Effector memory CD4-positive, alpha-beta T cell (primary cell): ENCODE measurements at regions not wholly inside any gene's neighbourhood (a gene's known extent, or its start where the extent isn't known, plus 50 kb on each side); places are given as distances from the start of the nearest gene placed in this dataset.

Experiments used
- DNase-seq, 3 donors: peaks; one replicate each; pipeline ENCODE4 v3.0.0-alpha.2; 2020
- H3K27ac ChIP-seq: 2 replicates; pipeline ENCODE4 v1.7.0; 2013; ENCODE audit warnings: mild to moderate bottlenecking, low read length, moderate library complexity; ENCODE audit not compliant: insufficient read depth, poor library complexity, severe bottlenecking
- H3K27me3 ChIP-seq: replicated peaks from 2 replicates; pipeline ENCODE4 v1.7.0; 2013; ENCODE audit warnings: mild to moderate bottlenecking, low read length; ENCODE audit not compliant: insufficient read depth, control insufficient read depth, poor library complexity, severe bottlenecking
- H3K36me3 ChIP-seq: 2 replicates; pipeline ENCODE4 v1.7.0; 2013; ENCODE audit warnings: mild to moderate bottlenecking, low read length, moderate library complexity; ENCODE audit not compliant: control insufficient read depth, insufficient read depth
- H3K4me1 ChIP-seq: 2 replicates; pipeline ENCODE4 v1.7.0; 2013; ENCODE audit warnings: low read length, mild to moderate bottlenecking; ENCODE audit not compliant: control insufficient read depth, insufficient read depth, poor library complexity, severe bottlenecking
- H3K4me3 ChIP-seq: 2 replicates; pipeline ENCODE4 v1.7.0; 2013; ENCODE audit warnings: low read length, low read depth, mild to moderate bottlenecking; ENCODE audit not compliant: insufficient read depth, poor library complexity, severe bottlenecking
- H3K9me3 ChIP-seq: 2 replicates; pipeline ENCODE4 v1.7.0; 2013; ENCODE audit warnings: mild to moderate bottlenecking, low read length, moderate library complexity; ENCODE audit not compliant: control insufficient read depth

DNA sequence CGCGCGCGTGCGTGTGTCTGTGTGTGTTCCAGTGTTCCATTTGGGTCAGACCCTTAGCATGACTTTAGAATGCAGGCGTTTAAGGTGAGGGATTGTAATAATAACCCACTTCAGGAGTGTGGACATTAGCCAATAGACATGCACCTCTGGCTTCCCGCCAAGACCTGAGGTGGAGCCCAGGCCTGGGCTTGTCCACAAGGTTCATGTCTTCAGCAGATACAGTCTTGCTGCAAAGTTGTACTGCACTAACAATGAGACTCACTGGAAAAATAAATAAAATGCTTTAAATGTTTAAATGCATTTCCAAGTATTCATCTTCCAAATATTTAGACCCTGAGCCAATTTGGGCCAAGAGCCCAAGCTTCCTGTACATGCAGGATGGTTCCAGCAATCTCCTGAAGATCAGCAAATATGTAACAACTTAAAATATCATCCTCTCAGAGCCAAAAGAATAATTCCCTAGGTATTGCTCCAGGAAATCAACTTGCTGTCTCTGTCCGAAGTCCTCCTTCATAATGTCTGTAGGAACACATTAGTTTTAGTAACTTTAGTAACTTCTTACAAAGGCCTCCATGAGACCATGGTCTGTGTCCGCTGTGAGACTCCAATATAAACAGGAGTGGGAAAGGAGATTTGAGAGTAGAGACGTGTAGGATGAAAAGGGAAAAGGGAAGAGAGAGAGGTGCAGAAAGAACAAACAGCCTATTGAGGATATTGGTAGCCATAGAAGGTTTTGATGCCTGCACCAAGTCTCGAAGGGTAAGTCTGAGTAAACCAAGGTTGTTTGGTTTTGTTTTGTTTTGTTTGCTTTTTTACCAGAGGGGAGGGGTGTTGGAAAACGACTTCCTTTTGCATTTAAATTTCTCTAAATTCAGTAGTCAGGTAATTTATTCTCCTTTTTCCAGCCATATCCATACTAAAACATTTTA is 98.5 kb upstream of the KLF3 start:
- no peaks in the 10 kb centered on the region for H3K4me1 ChIP-seq
- no peak overlapping the region for H3K27ac ChIP-seq
- no peaks in the 10 kb centered on the region for H3K36me3 ChIP-seq
- H3K9me3 ChIP-seq: no peaks in the 10 kb centered on the region
- no peak for DNase-seq
- no peaks in the 10 kb centered on the region for H3K27me3 ChIP-seq
- H3K4me3 ChIP-seq: no peak overlapping the region

DNA sequence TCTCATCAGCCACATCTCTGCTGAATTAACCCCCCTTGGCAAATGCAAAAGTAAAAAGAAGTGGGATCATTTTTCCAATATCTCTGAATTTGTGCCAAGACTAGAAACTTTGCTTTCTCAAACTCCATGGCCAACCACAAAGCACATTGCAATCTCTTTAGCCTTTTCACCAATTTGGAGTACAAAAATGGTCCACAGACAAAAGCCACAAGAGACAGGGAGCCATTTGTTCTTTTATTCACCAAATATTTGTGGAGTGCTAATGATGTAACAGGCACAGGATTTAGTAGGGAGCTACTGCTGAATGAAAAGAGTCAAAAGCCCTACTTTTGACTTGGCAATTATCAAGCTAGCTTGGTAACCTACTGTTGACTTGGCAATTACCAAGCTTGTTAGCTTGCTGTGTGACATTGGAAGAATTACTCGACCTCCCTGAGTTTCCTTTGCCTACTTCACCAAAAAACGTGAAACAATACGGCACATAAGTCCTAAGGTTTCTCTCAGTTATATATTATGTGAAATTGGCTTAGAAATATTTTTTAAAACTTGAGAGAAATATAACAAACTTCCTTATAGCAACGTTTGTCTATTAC is 97.1 kb upstream of the KLF3 start:
- Histone ChIP-seq H3K9me3 (no peaks in the 10 kb centered on the region), H3K27me3 (no peaks in the 10 kb centered on the region), H3K27ac (no peak overlapping the region), H3K4me3 (no peak overlapping the region), H3K36me3 (no peaks in the 10 kb centered on the region), H3K4me1 (no peaks in the 10 kb centered on the region)
- no peak for DNase-seq

DNA sequence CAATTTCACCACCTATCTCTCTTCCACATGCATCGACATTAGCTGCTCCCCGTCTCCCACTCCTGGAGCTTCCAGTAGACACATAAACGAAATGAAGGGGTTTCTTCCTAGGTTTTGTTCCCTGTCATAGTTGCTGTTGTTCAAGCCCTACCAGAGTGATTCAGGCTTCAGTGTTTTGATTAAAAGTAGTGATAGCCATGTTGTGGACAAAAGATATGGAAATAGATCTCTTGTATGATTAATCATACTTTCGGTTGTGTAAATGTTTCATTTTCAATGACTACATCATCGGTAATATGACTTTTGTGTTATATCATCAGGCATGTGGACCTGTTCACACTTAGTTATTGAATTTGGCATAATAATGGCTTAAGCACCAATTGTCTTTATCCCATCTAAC is 96.5 kb upstream of the KLF3 start:
- H3K36me3 ChIP-seq: no peaks in the 10 kb centered on the region
- no peaks in the 10 kb centered on the region for H3K27me3 ChIP-seq
- H3K4me1 ChIP-seq: no peaks in the 10 kb centered on the region
- no peak overlapping the region for H3K27ac ChIP-seq
- no peak for DNase-seq
- H3K4me3 ChIP-seq: no peak overlapping the region
- H3K9me3 ChIP-seq: no peaks in the 10 kb centered on the region

DNA sequence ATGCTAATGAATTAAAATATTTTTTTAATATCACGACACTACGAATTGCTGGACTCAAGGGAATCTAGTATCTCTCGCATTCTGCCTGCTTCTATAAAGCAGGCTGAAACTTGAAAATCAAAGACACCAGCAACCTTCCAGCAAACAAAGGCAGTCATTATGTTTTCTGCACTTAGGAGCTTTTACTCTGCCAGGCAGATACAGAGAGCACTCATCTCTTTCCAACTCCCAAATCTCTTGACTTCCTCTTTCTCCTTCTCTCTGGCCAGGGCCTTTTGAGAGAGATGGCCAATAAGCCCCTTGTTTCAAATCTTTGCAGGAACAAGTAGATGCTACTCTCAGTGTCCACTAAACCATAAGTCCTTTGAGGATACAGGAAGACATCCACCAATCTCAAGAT is 95.2 kb upstream of the KLF3 start:
- Histone ChIP-seq H3K27ac (no peak overlapping the region), H3K36me3 (no peaks in the 10 kb centered on the region), H3K9me3 (no peaks in the 10 kb centered on the region), H3K27me3 (no peaks in the 10 kb centered on the region), H3K4me1 (no peaks in the 10 kb centered on the region), H3K4me3 (no peak overlapping the region)
- no peak for DNase-seq

DNA sequence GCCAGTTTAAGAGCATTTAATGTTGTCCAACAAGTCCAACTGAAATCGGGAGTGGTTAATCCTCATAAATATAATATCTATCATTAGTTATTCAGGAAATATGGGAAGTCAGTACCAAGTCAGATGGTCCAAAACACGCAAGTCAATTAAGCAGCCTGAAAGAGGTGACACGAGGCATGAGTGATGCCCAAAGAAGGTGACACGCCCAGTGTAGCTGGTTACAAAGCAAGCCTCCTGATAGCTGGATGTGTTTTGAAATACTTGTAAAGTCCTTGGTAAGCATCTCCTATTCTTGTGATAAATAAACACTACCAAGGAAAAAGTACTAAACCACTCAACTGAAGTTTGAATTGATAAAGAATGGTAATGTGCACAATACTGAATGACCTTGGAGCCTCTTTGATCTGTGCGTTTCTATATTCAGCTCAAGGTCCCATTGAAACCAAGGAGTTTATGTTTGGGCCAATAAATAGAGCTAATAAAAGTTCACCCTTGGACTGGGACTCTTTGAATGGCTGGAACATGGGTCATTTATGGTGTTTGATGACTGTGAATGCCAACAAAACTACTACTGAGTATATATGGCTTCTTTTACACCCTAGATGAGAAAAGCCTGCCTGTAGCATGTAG is 93.2 kb upstream of the KLF3 start:
- no peaks in the 10 kb centered on the region for H3K36me3 ChIP-seq
- no peak overlapping the region for H3K27ac ChIP-seq
- H3K4me1 ChIP-seq: no peaks in the 10 kb centered on the region
- H3K27me3 ChIP-seq: no peaks in the 10 kb centered on the region
- H3K9me3 ChIP-seq: no peaks in the 10 kb centered on the region
- no peak for DNase-seq
- H3K4me3 ChIP-seq: no peak overlapping the region

DNA sequence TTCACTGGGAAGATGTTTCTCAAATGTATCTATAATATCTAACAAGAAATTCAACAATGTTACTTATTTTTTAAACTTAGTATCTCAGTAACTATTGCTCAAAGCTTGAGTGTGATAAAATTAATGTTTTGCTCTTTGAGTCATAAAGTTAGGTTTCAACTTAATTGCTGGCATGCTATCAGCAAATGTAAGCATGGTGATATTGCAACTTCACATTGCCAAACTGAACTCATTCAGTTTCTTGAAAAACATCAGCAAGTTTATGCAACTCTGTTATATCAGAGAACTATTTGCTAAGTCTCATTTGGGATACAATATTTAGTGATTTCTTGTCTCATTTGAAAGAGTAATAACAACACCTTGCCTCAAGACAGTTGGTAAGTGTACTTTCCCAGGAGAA is 91.2 kb upstream of the KLF3 start:
- H3K4me3 ChIP-seq: no peak overlapping the region
- no peak for DNase-seq

DNA sequence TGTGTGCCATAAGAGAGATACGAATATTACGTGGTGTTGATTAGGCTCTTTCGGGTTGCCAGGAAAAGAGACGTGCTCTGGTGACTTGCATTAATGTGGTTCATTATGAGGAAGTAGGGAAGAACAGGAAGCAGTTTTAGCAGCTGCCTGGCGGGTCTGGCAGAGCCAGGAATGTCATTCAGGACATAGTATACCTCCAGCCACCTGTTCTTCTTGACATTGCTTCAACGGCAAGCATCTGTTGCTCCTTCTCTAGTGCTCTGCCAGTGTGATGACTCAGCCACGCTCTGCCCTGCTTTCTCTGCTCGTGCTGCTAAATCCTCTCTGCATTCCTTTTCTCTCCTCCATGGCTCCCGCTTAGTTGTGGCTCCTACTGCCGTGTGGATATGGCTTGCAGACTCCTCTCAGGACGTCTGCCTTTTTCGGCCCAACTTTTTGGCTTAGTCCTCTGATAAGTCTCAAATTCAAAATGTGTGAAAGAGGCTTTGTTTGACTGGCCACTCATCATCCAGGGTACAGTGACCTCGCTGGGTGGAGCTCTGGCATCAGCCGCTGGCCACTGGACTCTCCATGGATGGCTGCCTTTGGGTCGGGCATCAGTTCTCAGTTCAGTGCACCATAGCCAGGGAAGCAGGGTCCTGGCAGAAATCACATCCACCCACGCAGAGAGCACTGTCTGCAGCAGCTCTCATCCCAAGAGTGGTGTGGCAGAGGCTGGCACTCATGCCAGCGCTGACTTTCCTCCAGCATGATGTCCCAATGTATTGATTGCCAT is 89.3 kb upstream of the KLF3 start:
- Histone ChIP-seq H3K4me3 (no peak overlapping the region), H3K4me1 (no peaks in the 10 kb centered on the region)
- no peak for DNase-seq

More for the DNA sequence above, 91.2 kb upstream of the KLF3 start:
- Histone ChIP-seq H3K27me3 (no peaks in the 10 kb centered on the region), H3K27ac (no peak overlapping the region), H3K36me3 (no peaks in the 10 kb centered on the region), H3K9me3 (no peaks in the 10 kb centered on the region), H3K4me1 (no peaks in the 10 kb centered on the region)

DNA sequence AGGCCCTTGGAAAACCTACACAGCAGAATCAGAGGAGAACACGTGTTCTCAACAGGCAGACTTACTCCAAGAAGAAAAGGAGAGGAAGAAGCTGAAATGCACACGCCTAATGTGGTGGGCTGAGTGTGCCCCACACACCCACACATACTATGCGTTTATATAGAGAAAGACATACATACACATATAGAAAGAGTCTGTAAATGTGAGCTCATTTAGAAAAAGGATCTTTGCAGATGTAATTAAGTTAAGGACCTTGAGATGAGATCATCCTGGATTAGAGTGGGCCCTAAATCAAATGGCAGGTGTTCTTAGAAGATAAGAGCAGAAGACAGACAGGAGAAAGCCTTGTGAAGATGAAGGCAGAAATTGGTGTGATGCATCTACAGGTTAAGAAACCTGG is 87.2 kb upstream of the KLF3 start:
- H3K4me3 ChIP-seq: no peak overlapping the region
- H3K27ac ChIP-seq: no peak overlapping the region
- no peak for DNase-seq
- no peaks in the 10 kb centered on the region for H3K27me3 ChIP-seq
- H3K4me1 ChIP-seq: no peaks in the 10 kb centered on the region
- no peaks in the 10 kb centered on the region for H3K9me3 ChIP-seq
- no peaks in the 10 kb centered on the region for H3K36me3 ChIP-seq

More for the DNA sequence above, 89.3 kb upstream of the KLF3 start:
- H3K27ac ChIP-seq: no peak overlapping the region
- no peaks in the 10 kb centered on the region for H3K9me3 ChIP-seq
- no peaks in the 10 kb centered on the region for H3K27me3 ChIP-seq
- no peaks in the 10 kb centered on the region for H3K36me3 ChIP-seq

DNA sequence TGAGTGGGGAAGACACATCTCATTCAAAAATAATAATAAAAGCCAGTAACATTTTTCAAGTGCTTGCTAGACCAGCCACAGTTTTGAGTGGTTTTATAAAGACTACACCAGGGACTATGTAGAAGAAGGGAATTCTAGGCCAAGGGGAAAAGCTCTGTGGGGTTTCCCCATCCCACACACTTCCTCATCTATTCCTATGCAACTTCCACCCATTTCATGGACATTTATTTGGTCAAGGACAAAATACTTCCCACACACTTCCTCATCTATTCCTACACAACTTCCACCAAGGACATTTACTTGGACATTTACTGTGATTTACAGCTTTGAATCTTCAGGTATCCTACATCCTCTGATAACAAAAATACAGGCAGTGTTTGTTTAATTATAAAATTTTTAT is 86.5 kb upstream of the KLF3 start:
- Histone ChIP-seq H3K27me3 (no peaks in the 10 kb centered on the region), H3K27ac (no peak overlapping the region), H3K9me3 (no peaks in the 10 kb centered on the region), H3K4me3 (no peak overlapping the region), H3K4me1 (no peaks in the 10 kb centered on the region), H3K36me3 (no peaks in the 10 kb centered on the region)
- no peak for DNase-seq
